ENCODE measurements at regions not wholly inside any gene's neighbourhood (a gene's known extent, or its start where the extent isn't known, plus 50 kb on each side); places are given as distances from the start of the nearest gene placed in this dataset.
"Not testable (repeated sequence)": the region's sequence is repeated elsewhere in the genome, so short reads cannot be mapped to it uniquely, and the experiment has no call there.

- DNase-seq (ENCODE audit: low spot score): no peak
Measured at GRCh38 chr10:15428681-15429080, 57.6 kb upstream of the FAM171A1 start.

- peak; percentile 79 for DNase-seq (ENCODE audit: low spot score)
Measured at GRCh38 chr10:15427843-15428414, 56.8 kb upstream of the FAM171A1 start.

GRCh38 chr10:15426558-15426957 lies 55.5 kb upstream of the FAM171A1 start:
- no peak for DNase-seq (ENCODE audit: low spot score)

- no peak for DNase-seq (ENCODE audit: low spot score)
Measured at GRCh38 chr10:15426115-15426514, 55.0 kb upstream of the FAM171A1 start.

GRCh38 chr10:15421875-15422274 lies 50.8 kb upstream of the FAM171A1 start:
- not testable (repeated sequence) for DNase-seq (ENCODE audit: low spot score)
